Activated CD8-positive, alpha-beta T cell treated with anti-CD3 and anti-CD28 coated beads for 36 hours (primary cell): ENCODE measurements at regions not wholly inside any gene's neighbourhood (a gene's known extent, or its start where the extent isn't known, plus 50 kb on each side); places are given as distances from the start of the nearest gene placed in this dataset.

Experiments used
- ATAC-seq: fragments of 200-7000 bp; cut with Tn5 transposase; one replicate; pipeline ENCODE4 v1.10.0; 2021; ENCODE audit warnings: mild to moderate bottlenecking, moderate library complexity
- CTCF ChIA-PET: fragments of 350-600 bp; sonication (Branson Sonifier 250); formaldehyde crosslinking; loops from one replicate; lab custom pipeline; 2021; ENCODE audit warnings: antibody characterized with exemption; lab: Charles Lee
- POLR2A ChIA-PET: fragments of 350-600 bp; sonication (Branson Sonifier 250); formaldehyde crosslinking; loops from one replicate; lab custom pipeline; 2021; ENCODE audit warnings: antibody characterized with exemption; lab: Charles Lee
- DNase-seq: peaks from one replicate; pipeline ENCODE4 v3.0.0-alpha.2; 2020
- H3K27ac Mint-ChIP-seq: one replicate; pipeline ENCODE4 v1.8.0; 2021; ENCODE audit warnings: mild to moderate bottlenecking, mixed read lengths
- H3K27me3 Mint-ChIP-seq: one replicate; pipeline ENCODE4 v1.8.0; 2021; ENCODE audit warnings: mixed read lengths
- H3K36me3 Mint-ChIP-seq: one replicate; pipeline ENCODE4 v1.8.0; 2021; ENCODE audit warnings: low read depth, mixed read lengths
- H3K4me1 Mint-ChIP-seq: one replicate; pipeline ENCODE4 v1.8.0; 2021; ENCODE audit warnings: low read depth, mixed read lengths
- H3K4me3 Mint-ChIP-seq: one replicate; pipeline ENCODE4 v1.8.0; 2021; ENCODE audit warnings: mild to moderate bottlenecking, moderate library complexity, mixed read lengths
- H3K9me3 Mint-ChIP-seq: one replicate; pipeline ENCODE4 v1.8.0; 2021; ENCODE audit warnings: mixed read lengths
- CTCF ChIP-seq: fragments of 200-600 bp; IDR thresholded peaks from one replicate; pipeline ENCODE4 v1.8.0; 2022; ENCODE audit warnings: antibody characterized with exemption, mild to moderate bottlenecking
- intact Hi-C: fragments of 100-400 bp; cut with micrococcal nuclease; formaldehyde crosslinking; loops from one replicate; pipeline ENCODE4 v1.10.0; 2022

- Mint-ChIP-seq H3K4me3 (no peak overlapping the region), H3K27me3 (no peaks in the 10 kb centered on the region), H3K4me1 (no peaks in the 10 kb centered on the region), H3K36me3 (no peaks in the 10 kb centered on the region), H3K27ac (no peak overlapping the region), H3K9me3 (no peaks in the 10 kb centered on the region)
- intact Hi-C loops, result no loop called here
- no peak for DNase-seq
- ChIA-PET CTCF (no interaction called here), POLR2A (no interaction called here)
- ATAC-seq, result no peak
- TF ChIP-seq CTCF, result no peak
These were observed 462.2 kb downstream of the BCL11A start for GRCh38 chr2:60091266-60091665.

- Mint-ChIP-seq H3K4me1 (no peaks in the 10 kb centered on the region), H3K4me3 (no peak overlapping the region), H3K27ac (no peak overlapping the region), H3K9me3 (peaks cover 4% of the 10 kb centered on the region), H3K36me3 (no peaks in the 10 kb centered on the region), H3K27me3 (no peaks in the 10 kb centered on the region)
- intact Hi-C loops, result no loop called here
- POLR2A ChIA-PET, result no interaction called here
- no peak for TF ChIP-seq CTCF
- ATAC-seq, result no peak
- CTCF ChIA-PET, result no interaction called here
- DNase-seq, result no peak
These were observed 473.9 kb downstream of the BCL11A start for GRCh38 chr2:60079562-60079961.

GRCh38 chr2:60075048-60075447 lies 478.4 kb downstream of the BCL11A start:
- intact Hi-C loops, result no loop called here
- ChIA-PET POLR2A (no interaction called here), CTCF (no interaction called here)
- H3K4me3 Mint-ChIP-seq, result no peak overlapping the region
- no peak for TF ChIP-seq CTCF
- no peak for ATAC-seq
- no peaks in the 10 kb centered on the region for H3K9me3 Mint-ChIP-seq
- DNase-seq, result no peak
- no peak overlapping the region for H3K27ac Mint-ChIP-seq
- no peaks in the 10 kb centered on the region for H3K4me1 Mint-ChIP-seq
- H3K27me3 Mint-ChIP-seq, result no peaks in the 10 kb centered on the region
- H3K36me3 Mint-ChIP-seq, result no peaks in the 10 kb centered on the region

GRCh38 chr2:60073201-60073600 lies 480.3 kb downstream of the BCL11A start:
- no peak for ATAC-seq
- Mint-ChIP-seq H3K27ac (no peak overlapping the region), H3K27me3 (no peaks in the 10 kb centered on the region), H3K9me3 (no peaks in the 10 kb centered on the region), H3K4me3 (no peak overlapping the region), H3K36me3 (no peaks in the 10 kb centered on the region), H3K4me1 (no peaks in the 10 kb centered on the region)
- no peak for TF ChIP-seq CTCF
- ChIA-PET POLR2A (no interaction called here), CTCF (no interaction called here)
- intact Hi-C loops, result no loop called here
- DNase-seq, result no peak

GRCh38 chr2:60072609-60073008 lies 480.8 kb downstream of the BCL11A start:
- H3K27ac Mint-ChIP-seq, result no peak overlapping the region
- ATAC-seq, result no peak
- no peaks in the 10 kb centered on the region for H3K9me3 Mint-ChIP-seq
- H3K36me3 Mint-ChIP-seq, result no peaks in the 10 kb centered on the region
- no peak overlapping the region for H3K4me3 Mint-ChIP-seq
- ChIA-PET POLR2A (no interaction called here), CTCF (no interaction called here)
- no peaks in the 10 kb centered on the region for H3K27me3 Mint-ChIP-seq
- intact Hi-C loops, result no loop called here
- H3K4me1 Mint-ChIP-seq, result no peaks in the 10 kb centered on the region
- DNase-seq, result no peak
- no peak for TF ChIP-seq CTCF
